ENCODE measurements at regions not wholly inside any gene's neighbourhood (a gene's known extent, or its start where the extent isn't known, plus 50 kb on each side); places are given as distances from the start of the nearest gene placed in this dataset.
"Not testable (repeated sequence)": the region's sequence is repeated elsewhere in the genome, so short reads cannot be mapped to it uniquely, and the experiment has no call there.

DNA sequence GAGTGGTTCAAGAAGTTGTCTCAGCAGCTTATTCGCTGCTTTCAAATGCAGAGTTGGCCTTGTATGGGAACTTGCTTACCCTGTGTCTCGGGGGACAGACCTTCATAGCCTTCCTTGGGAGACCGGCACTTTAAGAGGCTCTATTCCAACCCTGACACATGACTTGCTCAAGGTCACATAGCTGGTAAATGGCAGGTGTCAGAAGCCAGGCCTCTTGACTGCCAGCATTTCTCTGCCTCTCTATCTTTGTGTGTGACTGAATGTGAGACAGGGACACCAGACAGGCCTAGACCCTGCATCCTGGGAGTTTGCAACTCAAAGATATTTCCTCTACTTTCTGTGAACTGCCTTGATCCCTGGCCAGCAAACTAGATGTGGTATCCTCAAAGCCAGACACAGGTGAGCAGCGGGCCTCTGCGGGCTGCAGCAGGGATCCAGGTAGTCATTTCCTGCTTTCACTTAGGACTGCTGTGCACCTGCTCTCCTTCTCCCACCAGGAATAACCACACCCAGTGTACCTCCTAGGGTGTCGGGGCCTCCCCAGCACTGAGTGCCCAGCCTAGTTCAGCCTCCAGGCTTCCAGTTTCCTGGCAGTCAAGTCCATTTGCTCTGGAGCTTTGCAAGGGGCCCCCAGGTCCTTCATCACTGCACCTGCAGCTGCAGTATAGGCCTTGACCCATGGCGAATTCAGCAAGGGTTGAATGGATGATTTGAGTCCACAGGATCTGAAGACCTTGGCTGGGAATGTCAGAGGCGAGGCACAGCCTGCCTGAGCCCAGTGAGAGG is 116.6 kb upstream of the TNRC6C start:
- 80 to 88% methylated on average over 8 of the region's 8 CpGs for WGBS, 2 donors
- Histone ChIP-seq H3K27ac (peak overlapping the region in 9 of 10 donors; percentile 35 to 88 (median 68)), H3K9me3 (no peaks in the 10 kb centered on the region), H3K4me1 (peaks cover 4 to 53% (median 39%) of the 10 kb centered on the region in 9 donors), H3K27me3 (no peaks in the 10 kb centered on the region), H3K4me3 (no peak overlapping the region), H3K36me3 (no peaks in the 10 kb centered on the region)
- DNase-seq, result peak in 1 of 2 donors; percentile 33
- intact Hi-C loops (cut with DNase I), result loop anchor here in 1 of 10 donors (10.0 kb wide), 1 partner anchor 113 kb away; the partner anchor contains the start of gene TNRC6C
- ATAC-seq, result peak; percentile 21 to 78 (median 64)
- TF ChIP-seq, protein P1, sequence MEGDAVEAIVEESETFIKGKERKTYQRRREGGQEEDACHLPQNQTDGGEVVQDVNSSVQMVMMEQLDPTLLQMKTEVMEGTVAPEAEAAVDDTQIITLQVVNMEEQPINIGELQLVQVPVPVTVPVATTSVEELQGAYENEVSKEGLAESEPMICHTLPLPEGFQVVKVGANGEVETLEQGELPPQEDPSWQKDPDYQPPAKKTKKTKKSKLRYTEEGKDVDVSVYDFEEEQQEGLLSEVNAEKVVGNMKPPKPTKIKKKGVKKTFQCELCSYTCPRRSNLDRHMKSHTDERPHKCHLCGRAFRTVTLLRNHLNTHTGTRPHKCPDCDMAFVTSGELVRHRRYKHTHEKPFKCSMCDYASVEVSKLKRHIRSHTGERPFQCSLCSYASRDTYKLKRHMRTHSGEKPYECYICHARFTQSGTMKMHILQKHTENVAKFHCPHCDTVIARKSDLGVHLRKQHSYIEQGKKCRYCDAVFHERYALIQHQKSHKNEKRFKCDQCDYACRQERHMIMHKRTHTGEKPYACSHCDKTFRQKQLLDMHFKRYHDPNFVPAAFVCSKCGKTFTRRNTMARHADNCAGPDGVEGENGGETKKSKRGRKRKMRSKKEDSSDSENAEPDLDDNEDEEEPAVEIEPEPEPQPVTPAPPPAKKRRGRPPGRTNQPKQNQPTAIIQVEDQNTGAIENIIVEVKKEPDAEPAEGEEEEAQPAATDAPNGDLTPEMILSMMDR (IDR thresholded peaks at IDR 0.05), result no peak

DNA sequence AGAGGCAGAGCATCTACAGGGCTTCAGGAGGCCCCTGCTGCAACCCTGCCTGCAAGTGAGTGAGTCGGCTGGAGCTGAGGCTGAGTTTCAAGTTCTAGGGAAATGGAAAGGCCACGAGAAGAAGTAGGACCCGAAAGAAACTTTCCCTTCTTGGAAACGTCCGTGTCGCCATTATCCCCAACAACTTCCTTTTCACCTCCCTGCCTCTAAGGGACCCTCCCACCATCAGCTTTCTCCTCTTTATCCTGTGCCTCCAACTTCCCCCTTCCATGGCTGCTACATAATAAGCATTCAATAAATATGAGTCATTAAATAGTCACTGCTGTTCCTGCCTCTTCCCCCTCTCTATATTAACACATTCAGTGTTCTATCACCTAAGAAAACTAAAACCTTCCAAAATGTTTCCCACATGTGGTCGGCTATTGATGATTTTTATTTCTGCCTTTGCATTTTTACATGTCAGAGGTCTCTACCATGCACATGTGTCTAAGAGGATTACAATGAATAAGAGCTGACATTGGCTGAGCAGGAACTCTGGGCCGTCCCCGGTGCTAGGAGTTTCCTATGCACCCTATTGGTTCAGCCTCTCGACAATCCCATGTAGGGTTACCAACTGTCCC is 115.9 kb upstream of the TNRC6C start:
- TF ChIP-seq, protein P1 (IDR thresholded peaks at IDR 0.05), result no peak
- H3K27me3 ChIP-seq, result no peaks in the 10 kb centered on the region
- intact Hi-C loops (cut with DNase I), result loop anchor here in 1 of 10 donors (10.0 kb wide), 1 partner anchor 112 kb away; the partner anchor contains the start of gene TNRC6C
- peak overlapping the region in 9 of 10 donors; percentile 35 to 88 (median 68) for H3K27ac ChIP-seq
- peaks cover 4 to 56% (median 40%) of the 10 kb centered on the region in 9 donors for H3K4me1 ChIP-seq
- ATAC-seq (no peak), DNase-seq (no peak)
- no peak overlapping the region for H3K4me3 ChIP-seq
- 62 to 64% methylated on average over 10 of the region's 10 CpGs for WGBS, 2 donors
- no peaks in the 10 kb centered on the region for H3K9me3 ChIP-seq
- H3K36me3 ChIP-seq, result no peaks in the 10 kb centered on the region

DNA sequence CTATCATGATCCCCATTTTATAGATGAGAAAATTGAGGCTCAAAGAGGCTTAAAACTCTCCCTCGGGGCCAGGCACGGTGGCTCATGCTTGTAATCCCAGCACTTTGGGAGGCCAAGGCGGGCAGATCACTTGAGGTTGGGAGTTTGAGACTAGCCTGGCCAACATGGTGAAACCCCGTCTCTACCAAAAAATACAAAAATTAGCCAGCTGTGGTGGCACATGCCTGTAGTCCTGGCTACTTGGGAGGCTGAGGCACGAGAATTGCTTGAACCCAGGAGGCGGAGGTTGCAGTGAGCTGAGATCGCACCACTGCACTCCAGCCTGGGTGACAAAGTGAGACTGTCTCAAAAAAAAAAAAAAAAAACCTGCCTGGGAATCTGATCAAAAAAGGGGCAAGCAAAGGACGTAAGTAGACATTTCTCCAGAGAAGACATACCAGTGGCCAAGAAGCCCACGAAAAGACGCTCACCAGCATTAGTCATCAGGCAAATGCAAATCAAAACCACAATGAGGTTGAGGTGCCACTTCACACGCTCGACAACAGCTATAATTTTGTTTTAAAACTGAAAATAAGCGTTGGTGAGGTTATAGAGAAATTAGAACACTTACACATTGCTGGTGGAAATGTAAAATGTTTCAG is 115.1 kb upstream of the TNRC6C start:
- Histone ChIP-seq H3K4me1 (peaks cover 4 to 56% (median 40%) of the 10 kb centered on the region in 9 donors), H3K27ac (peak overlapping the region in 1 of 10 donors; percentile 40)
- not testable (repeated sequence) for ATAC-seq, DNase-seq, H3K27me3 ChIP-seq, H3K4me3 ChIP-seq, H3K36me3 ChIP-seq, H3K9me3 ChIP-seq
- intact Hi-C loops (cut with DNase I), result loop anchor here in 1 of 10 donors (10.0 kb wide), 1 partner anchor 111 kb away; the partner anchor contains the start of gene TNRC6C
- 89 to 92% methylated on average over 13 of the region's 13 CpGs for WGBS, 2 donors

DNA sequence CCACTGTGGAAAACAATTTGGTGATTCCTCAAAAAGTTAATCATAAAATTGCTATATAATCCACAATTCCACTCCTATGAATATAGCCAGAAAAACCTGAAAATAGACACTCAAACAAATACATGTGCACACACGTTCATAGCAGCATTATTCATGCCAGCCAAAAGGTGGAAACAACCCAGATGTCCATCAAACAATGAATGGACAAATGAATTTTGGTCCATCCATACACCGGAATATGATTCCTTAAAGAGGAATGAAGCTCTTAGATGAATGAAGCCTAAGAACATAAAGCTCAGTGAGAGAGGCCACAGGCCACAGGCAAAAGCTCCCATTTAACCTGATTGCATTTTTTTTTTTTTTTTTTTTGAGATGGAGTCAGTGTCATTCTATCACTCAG is 114.6 kb upstream of the TNRC6C start:
- no peak for ATAC-seq
- H3K36me3 ChIP-seq, result no peaks in the 10 kb centered on the region
- intact Hi-C loops (cut with DNase I), result loop anchor here in 1 of 10 donors (10.0 kb wide), 1 partner anchor 111 kb away; the partner anchor contains the start of gene TNRC6C
- peaks cover 4 to 56% (median 40%) of the 10 kb centered on the region in 9 donors for H3K4me1 ChIP-seq
- H3K27ac ChIP-seq, result no peak overlapping the region
- no peaks in the 10 kb centered on the region for H3K27me3 ChIP-seq
- H3K4me3 ChIP-seq, result no peak overlapping the region
- 74 to 84% methylated on average over 2 of the region's 2 CpGs for whole genome bisulfite sequencing, 2 donors
- DNase-seq, result no peak
- no peaks in the 10 kb centered on the region for H3K9me3 ChIP-seq
- TF ChIP-seq, protein P1 (IDR thresholded peaks at IDR 0.05), result no peak
